GM23248 (cell line): ENCODE measurements at regions not wholly inside any gene's neighbourhood (a gene's known extent, or its start where the extent isn't known, plus 50 kb on each side); places are given as distances from the start of the nearest gene placed in this dataset.
A peak's percentile ranks its signal among the peaks of the same experiment; 100 is the strongest.

Experiments used
- DNase-seq: peaks from one replicate; pipeline ENCODE4 v3.0.0-alpha.2; 2015
- H2AFZ ChIP-seq: fragments of 200-600 bp; sonication (generic); 2 replicates; pipeline ENCODE4 v1.6.1; 2016; ENCODE audit warnings: antibody characterized with exemption
- H3F3A ChIP-seq: fragments of 200-600 bp; sonication (generic); 2 replicates; pipeline ENCODE4 v1.6.1; 2016; ENCODE audit warnings: mild to moderate bottlenecking, antibody characterized with exemption, mixed run types; ENCODE audit not compliant: insufficient read depth
- H3K27ac ChIP-seq: fragments of 200-600 bp; sonication (generic); 2 replicates; pipeline ENCODE4 v1.5.1; 2016; ENCODE audit warnings: mild to moderate bottlenecking
- H3K27me3 ChIP-seq: fragments of 200-600 bp; sonication (generic); replicated peaks from 2 replicates; pipeline ENCODE4 v1.6.1; 2016; ENCODE audit warnings: mild to moderate bottlenecking; ENCODE audit not compliant: insufficient read depth
- H3K36me3 ChIP-seq: fragments of 200-600 bp; sonication (generic); 2 replicates; pipeline ENCODE4 v1.6.1; 2016; ENCODE audit warnings: low read depth, mild to moderate bottlenecking
- H3K4me1 ChIP-seq: fragments of 200-600 bp; sonication (generic); 2 replicates; pipeline ENCODE4 v1.6.1; 2016; ENCODE audit warnings: mild to moderate bottlenecking; ENCODE audit not compliant: insufficient read depth
- H3K4me2 ChIP-seq: fragments of 200-600 bp; sonication (generic); one replicate; pipeline ENCODE4 v1.6.1; 2016; ENCODE audit warnings: mild to moderate bottlenecking; ENCODE audit not compliant: unreplicated experiment
- H3K4me3 ChIP-seq: fragments of 200-600 bp; sonication (generic); 2 replicates; pipeline ENCODE4 v1.5.1; 2016; ENCODE audit warnings: mild to moderate bottlenecking
- H3K79me2 ChIP-seq: fragments of 200-600 bp; sonication (generic); 2 replicates; pipeline ENCODE4 v1.6.1; 2016; ENCODE audit warnings: mild to moderate bottlenecking; ENCODE audit not compliant: insufficient read depth
- H3K9ac ChIP-seq: fragments of 200-600 bp; sonication (generic); 2 replicates; pipeline ENCODE4 v1.6.1; 2016; ENCODE audit warnings: mild to moderate bottlenecking
- H3K9me2 ChIP-seq: fragments of 200-600 bp; sonication (generic); 2 replicates; pipeline ENCODE4 v1.6.1; 2016; ENCODE audit warnings: mixed run types, mild to moderate bottlenecking, moderate library complexity; ENCODE audit not compliant: insufficient read depth
- H3K9me3 ChIP-seq: fragments of 200-600 bp; sonication (generic); one replicate; pipeline ENCODE4 v1.6.1; 2017; ENCODE audit warnings: low read depth
- H4K20me1 ChIP-seq: fragments of 200-600 bp; sonication (generic); 2 replicates; pipeline ENCODE4 v1.6.0; 2016; ENCODE audit not compliant: insufficient read depth
- EZH2 ChIP-seq: fragments of 200-600 bp; sonication (generic); IDR thresholded peaks from 2 replicates; pipeline ENCODE4 v1.6.1; 2018; ENCODE audit warnings: antibody characterized with exemption, mild to moderate bottlenecking; ENCODE audit not compliant: insufficient read depth, poor library complexity, severe bottlenecking
- EZH2phosphoT487 ChIP-seq: fragments of 200-600 bp; sonication (generic); IDR thresholded peaks from 2 replicates; pipeline ENCODE4 v1.6.1; 2018; ENCODE audit warnings: antibody characterized with exemption, moderate library complexity, mild to moderate bottlenecking, low read depth; ENCODE audit not compliant: insufficient read depth
- WGBS, 2 experiments: methylation state at CpG; one replicate each; pipeline ENCODE4 v1.1.6; 2015 to 2017; ENCODE audit warnings: low lambda C conversion rate in 2 of 2, low coverage in 1 of 2; ENCODE audit errors: missing lambda C conversion rate in 2 of 2; 5-methylcytosine and 5-hydroxymethylcytosine counted together
- in situ Hi-C: fragments of 300-500 bp; cut with MboI; formaldehyde crosslinking; loops from 2 replicates; pipeline ENCODE4 v1.15.0; 2020

- Histone ChIP-seq H4K20me1 (no peaks in the 10 kb centered on the region), H3K4me1 (peaks cover 48% of the 10 kb centered on the region), H3K4me3 (no peak overlapping the region), H3F3A (peaks cover 28% of the 10 kb centered on the region), H3K9me2 (no peaks in the 10 kb centered on the region), H3K79me2 (no peaks in the 10 kb centered on the region), H3K27ac (no peak overlapping the region; the same call in 1 of the 2 replicates), H3K27me3 (no peaks in the 10 kb centered on the region), H2AFZ (peak overlapping the region; percentile 40; the same call in 1 of the 2 replicates), H3K36me3 (no peaks in the 10 kb centered on the region), H3K9ac (no peak overlapping the region), H3K4me2 (peak overlapping the region; percentile 34), H3K9me3 (no peaks in the 10 kb centered on the region)
- WGBS, 2 experiments: 42 to 44% methylated on average over 2 of the region's 2 CpGs
- DNase-seq: peak; percentile 26
- in situ Hi-C loops: no loop called here
- TF ChIP-seq EZH2phosphoT487: no peak
- TF ChIP-seq EZH2: no peak
Observed at GRCh38 chr6:132087391-132087790, 136.2 kb upstream of the CCN2 start.

DNA sequence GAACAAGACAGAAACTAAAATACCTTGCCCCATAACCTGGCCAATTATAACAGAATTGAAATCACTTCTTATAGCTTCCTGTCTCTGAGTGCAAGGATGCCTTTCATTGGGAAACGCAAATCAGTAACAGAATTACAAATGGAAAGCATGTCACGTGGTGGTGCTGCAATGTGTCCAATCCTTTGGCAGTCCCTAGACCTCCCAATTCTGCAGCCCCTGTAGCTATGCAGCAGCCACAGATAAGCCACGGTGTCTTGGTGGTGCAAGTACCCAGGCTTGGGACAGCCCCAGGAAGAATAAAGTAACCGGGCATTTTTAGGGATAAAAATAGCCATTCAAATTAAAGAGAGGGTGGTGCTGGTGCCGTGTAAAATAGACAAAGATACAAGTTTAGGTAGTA lies 134.6 kb upstream of the CCN2 start:
- Histone ChIP-seq H3K27me3 (no peaks in the 10 kb centered on the region), H3K4me3 (no peak overlapping the region), H4K20me1 (no peaks in the 10 kb centered on the region), H3K9me2 (no peaks in the 10 kb centered on the region), H3K4me1 (peaks cover 48% of the 10 kb centered on the region), H3K79me2 (no peaks in the 10 kb centered on the region), H3F3A (peaks cover 28% of the 10 kb centered on the region), H3K9me3 (no peaks in the 10 kb centered on the region), H2AFZ (no peak overlapping the region), H3K27ac (peak overlapping the region; percentile 97), H3K9ac (peak overlapping the region; percentile 53; the same call in 1 of the 2 replicates), H3K36me3 (no peaks in the 10 kb centered on the region), H3K4me2 (peak overlapping the region; percentile 34)
- no peak for DNase-seq
- 70 to 72% methylated on average over 5 of the region's 5 CpGs for WGBS, 2 experiments
- in situ Hi-C loops: no loop called here
- no peak for TF ChIP-seq EZH2phosphoT487

- H3K4me2 ChIP-seq: peak overlapping the region; percentile 34
- no peak for TF ChIP-seq EZH2
- TF ChIP-seq EZH2phosphoT487: no peak
- no peaks in the 10 kb centered on the region for H4K20me1 ChIP-seq
- DNase-seq: peak; percentile 93
- H3K36me3 ChIP-seq: no peaks in the 10 kb centered on the region
- H3K4me3 ChIP-seq: no peak overlapping the region
- no peaks in the 10 kb centered on the region for H3K27me3 ChIP-seq
- in situ Hi-C loops: no loop called here
- peaks cover 28% of the 10 kb centered on the region for H3F3A ChIP-seq
- no peaks in the 10 kb centered on the region for H3K9me3 ChIP-seq
- peak overlapping the region; percentile 53 for H3K9ac ChIP-seq
- peaks cover 48% of the 10 kb centered on the region for H3K4me1 ChIP-seq
- H3K27ac ChIP-seq: peak overlapping the region; percentile 97
- no peaks in the 10 kb centered on the region for H3K9me2 ChIP-seq
- no peak overlapping the region for H2AFZ ChIP-seq
- H3K79me2 ChIP-seq: no peaks in the 10 kb centered on the region
- 78 to 84% methylated on average over 3 of the region's 3 CpGs for WGBS, 2 experiments
Observed at GRCh38 chr6:132084811-132085509, 133.8 kb upstream of the CCN2 start.

GRCh38 chr6:132082421-132082820 lies 131.2 kb upstream of the CCN2 start:
- Histone ChIP-seq H3K9me3 (no peaks in the 10 kb centered on the region), H3K79me2 (no peaks in the 10 kb centered on the region), H4K20me1 (no peaks in the 10 kb centered on the region), H3K27me3 (no peaks in the 10 kb centered on the region), H3K4me3 (no peak overlapping the region), H3K4me1 (peaks cover 41% of the 10 kb centered on the region), H3K4me2 (no peak overlapping the region), H2AFZ (peak overlapping the region; percentile 30; the same call in 1 of the 2 replicates), H3K36me3 (no peaks in the 10 kb centered on the region), H3F3A (peaks cover 28% of the 10 kb centered on the region), H3K9ac (no peak overlapping the region), H3K9me2 (no peaks in the 10 kb centered on the region), H3K27ac (no peak overlapping the region)
- TF ChIP-seq EZH2phosphoT487: no peak
- in situ Hi-C loops: no loop called here
- DNase-seq: no peak
- 99 to 100% methylated on average over 2 of the region's 2 CpGs for whole genome bisulfite sequencing, 2 experiments
